ENCODE measurements at regions not wholly inside any gene's neighbourhood (a gene's known extent, or its start where the extent isn't known, plus 50 kb on each side); places are given as distances from the start of the nearest gene placed in this dataset.

GRCh38 chr1:222028676-222029075 is 286.8 kb upstream of the DUSP10 start:
- no peak overlapping the region for H2AFZ ChIP-seq (ENCODE audit: low read length)
- H4K91ac ChIP-seq (ENCODE audit: insufficient read length, low read depth, low read length): no peak overlapping the region
- H3K4me1 ChIP-seq (ENCODE audit: insufficient read depth, low read length): no peaks in the 10 kb centered on the region
- no peak overlapping the region for H3K23ac ChIP-seq (ENCODE audit: insufficient read length, low read depth, low read length)
- H3K4me3 Mint-ChIP-seq: no peak overlapping the region
- H3K36me3 Mint-ChIP-seq (ENCODE audit: insufficient read depth in 1 of 3, low read depth in 3 of 3): no peaks in the 10 kb centered on the region
- TF ChIP-seq CTCF (conservative IDR thresholded peaks at IDR 0.05): no peak
- no peak overlapping the region for H3K9ac ChIP-seq (ENCODE audit: extremely low read depth, insufficient read length, low read length)
- H3K27ac Mint-ChIP-seq: no peak overlapping the region
- no peak overlapping the region for H3K27ac ChIP-seq (ENCODE audit: insufficient read length, low read depth, low read length)
- H3K27me3 Mint-ChIP-seq (ENCODE audit: low read depth): no peaks in the 10 kb centered on the region; the same call in 1 of the 2 replicates
- no peak overlapping the region for H3T11ph ChIP-seq (ENCODE audit: low read length)
- H3K4me1 Mint-ChIP-seq: peaks cover 0 to 12% of the 10 kb centered on the region in 2 experiments; a peak in 2 of 4 replicates
- no peak overlapping the region for H3K18ac ChIP-seq (ENCODE audit: insufficient read length, low read depth, low read length)
- no peak for DNase-seq
- no peaks in the 10 kb centered on the region for H3K79me2 ChIP-seq (ENCODE audit: insufficient read depth, low read length)
- no peak overlapping the region for H2BK12ac ChIP-seq (ENCODE audit: insufficient read length, low read depth, low read length)
- no peaks in the 10 kb centered on the region for H3K9me3 ChIP-seq (ENCODE audit: control insufficient read depth, low read depth, low read length)
- H4K20me1 ChIP-seq (ENCODE audit: control insufficient read depth, insufficient read depth, insufficient read length): no peaks in the 10 kb centered on the region
- H2BK5ac ChIP-seq (ENCODE audit: insufficient read length, low read length): no peak overlapping the region
- no peaks in the 10 kb centered on the region for H3K23me2 ChIP-seq (ENCODE audit: insufficient read length, low read depth, low read length, poor library complexity, severe bottlenecking)
- H4K5ac ChIP-seq (ENCODE audit: insufficient read length, low read depth, low read length): no peak overlapping the region
- no peak overlapping the region for H2BK15ac ChIP-seq (ENCODE audit: low read depth, low read length)
- no CpG with 5 or more reads among the region's 2 CpGs for WGBS (ENCODE audit: extremely low coverage, insufficient read length, low lambda C conversion rate)
- no peak overlapping the region for H3K4ac ChIP-seq (ENCODE audit: low read depth, low read length)
- H3K14ac ChIP-seq (ENCODE audit: insufficient read depth, low read length): no peak overlapping the region
- H2BK20ac ChIP-seq (ENCODE audit: low read depth, low read length, poor library complexity, severe bottlenecking): no peak overlapping the region
- no peak overlapping the region for H2BK120ac ChIP-seq (ENCODE audit: low read depth, low read length, poor library complexity, severe bottlenecking)
- no peaks in the 10 kb centered on the region for H3K79me1 ChIP-seq (ENCODE audit: insufficient read depth, low read depth, low read length, poor library complexity, severe bottlenecking)
- H2AK5ac ChIP-seq (ENCODE audit: insufficient read length, low read length): no peak overlapping the region
- no peak overlapping the region for H4K8ac ChIP-seq (replicated peaks; ENCODE audit: insufficient read length, low read depth, low read length)
- H3K9me3 Mint-ChIP-seq: no peaks in the 10 kb centered on the region
- no peak overlapping the region for H3K4me2 ChIP-seq (ENCODE audit: insufficient read depth, insufficient read length, low read length)
- no peak overlapping the region for H3K56ac ChIP-seq (ENCODE audit: insufficient read length, low read depth, low read length)
- H3K27me3 ChIP-seq (ENCODE audit: insufficient read depth, low read length): no peaks in the 10 kb centered on the region
